K562 (cell line): ENCODE measurements at regions not wholly inside any gene's neighbourhood (a gene's known extent, or its start where the extent isn't known, plus 50 kb on each side); places are given as distances from the start of the nearest gene placed in this dataset.

ENCODE experiments used
- ATAC-seq: fragments of 200-7000 bp; cut with Tn5 transposase; 3 replicates; pipeline ENCODE4 v1.9.1; 2020; ENCODE audit warnings: moderate library complexity
- BruUV-seq: library from RNA; stranded (reverse); fragments of 400-500 nt; replicated peaks from 2 replicates; lab custom pipeline; 2021; lab: Mats Ljungman, UMichigan
- CTCF ChIA-PET: fragments of 300-600 bp; formaldehyde crosslinking; extraction: SDS; loops from one replicate; lab custom pipeline; 2021; ENCODE audit warnings: low intra/inter-chr PET ratio; lab: Yijun Ruan, JAX
- POLR2A ChIA-PET: fragments of 300-600, 350-650 bp; sonication (Branson Sonifier 250); formaldehyde crosslinking; extraction: SDS; loops from one replicate; lab custom pipeline; 2021; ENCODE audit warnings: antibody characterized with exemption, inconsistent platforms; lab: Yijun Ruan, JAX
- DNase-seq, 4 experiments: peaks; one replicate each; pipeline versions ENCODE4 v3.0.0 to v3.0.0-alpha.2; 2011 to 2018; ENCODE audit warnings: low spot score in 3 of 4, mixed read lengths in 3 of 4; ENCODE audit errors: extremely low read depth in 1 of 4
- FAIRE-seq: peaks from 2 replicates; lab custom pipeline; 2011; peaks lifted over from hg19 to GRCh38; lab: Jason Lieb, UNC
- H2AFZ ChIP-seq: 2 replicates; pipeline ENCODE4 v1.6.0; 2011; ENCODE audit warnings: low read depth, low read length, control low read depth, inconsistent platforms
- H3K27ac ChIP-seq: fragments of 200-600 bp; 3 replicates; pipeline ENCODE4 v1.8.0; 2011; ENCODE audit warnings: low read depth, mild to moderate bottlenecking, control low read depth, inconsistent platforms, low read length, moderate library complexity, mixed read lengths; ENCODE audit errors: extremely low read depth
- H3K27me3 ChIP-seq, 2 experiments: fragments of 300-600 bp in 1 of 2; 2 replicates in 1 of 2; 3 replicates in 1 of 2; pipeline versions ENCODE4 v1.6.0 to v1.8.0; 2011; ENCODE audit warnings: inconsistent platforms in 2 of 2, low read length in 2 of 2, mild to moderate bottlenecking in 1 of 2, mixed read lengths in 1 of 2, moderate library complexity in 1 of 2; ENCODE audit not compliant: control insufficient read depth in 2 of 2, insufficient read depth in 2 of 2
- H3K36me3 ChIP-seq: fragments of 300-600 bp; 3 replicates; pipeline ENCODE4 v1.8.0; 2011; ENCODE audit warnings: mild to moderate bottlenecking, low read length, inconsistent platforms; ENCODE audit not compliant: control insufficient read depth, insufficient read depth
- H3K4me1 ChIP-seq, 2 experiments: fragments of 200-600 bp in 1 of 2; replicated peaks in 1 of 2; 2 replicates in 1 of 2; 3 replicates in 1 of 2; pipeline versions ENCODE4 v1.5.1 to v1.8.0; 2011; ENCODE audit warnings: inconsistent platforms in 2 of 2, low read length in 2 of 2, mild to moderate bottlenecking in 1 of 2, mixed read lengths in 1 of 2, moderate library complexity in 1 of 2; ENCODE audit not compliant: control insufficient read depth in 2 of 2, insufficient read depth in 2 of 2
- H3K4me2 ChIP-seq: 2 replicates; pipeline ENCODE4 v1.6.1; 2011; ENCODE audit warnings: low read length, control low read depth, inconsistent platforms, mixed read lengths; ENCODE audit not compliant: insufficient read depth
- H3K4me3 ChIP-seq: fragments of 200-600 bp; sonication (generic), shearing (Covaris generic); 2 replicates; pipeline ENCODE4 v1.5.1; 2016; ENCODE audit warnings: control low read depth, inconsistent platforms
- H3K79me2 ChIP-seq: fragments of 200-600 bp; 3 replicates; pipeline ENCODE4 v1.8.0; 2011; ENCODE audit warnings: low read length, inconsistent platforms; ENCODE audit not compliant: control insufficient read depth, insufficient read depth
- H3K9ac ChIP-seq, 2 experiments: 2 replicates each; pipeline versions ENCODE4 v1.6.0 to v1.6.1; 2011; ENCODE audit warnings: low read depth in 2 of 2, low read length in 2 of 2, control low read depth in 1 of 2, inconsistent platforms in 1 of 2, mild to moderate bottlenecking in 1 of 2, mixed read lengths in 1 of 2; ENCODE audit not compliant: insufficient read depth in 1 of 2
- H3K9me1 ChIP-seq: one replicate; pipeline ENCODE4 v1.6.0; 2011; ENCODE audit warnings: inconsistent platforms, mild to moderate bottlenecking, low read length, moderate library complexity; ENCODE audit not compliant: control insufficient read depth, insufficient read depth
- H3K9me3 ChIP-seq: replicated peaks from 2 replicates; pipeline ENCODE4 v1.5.1; 2011; ENCODE audit warnings: low read depth, low read length, inconsistent platforms; ENCODE audit not compliant: control insufficient read depth, insufficient read depth
- H4K20me1 ChIP-seq: replicated peaks from 2 replicates; pipeline ENCODE4 v1.6.1; 2011; ENCODE audit warnings: low read length, inconsistent platforms, mixed read lengths; ENCODE audit not compliant: control insufficient read depth, insufficient read depth
- ZNF197 ChIP-seq: fragments of 200-800 bp; sonication (Bioruptor generic); IDR thresholded peaks from 2 replicates; pipeline ENCODE4 v1.6.1; 2016; ENCODE audit warnings: low read depth, missing genetic modification characterization, missing compliant biosample characterization
- WGBS: fragments of 100-300 bp; shearing (Covaris generic); methylation state at CpG from one replicate; pipeline ENCODE4 v1.1.6; 2016; ENCODE audit warnings: low coverage, mixed read lengths; ENCODE audit not compliant: insufficient coverage; ENCODE audit errors: missing lambda C conversion rate; 5-methylcytosine and 5-hydroxymethylcytosine counted together
- in situ Hi-C: fragments of 300-500 bp; cut with MboI; formaldehyde crosslinking; loops from 4 replicates; pipeline ENCODE4 v1.15.0; 2018; ENCODE audit warnings: inconsistent platforms, mixed read lengths
- intact Hi-C: fragments of 100-400 bp; cut with micrococcal nuclease; formaldehyde crosslinking; loops from 2 replicates; pipeline ENCODE4 v1.14.2; 2022
- TF ChIP-seq, protein P1 (sequence below): fragments of 250-450 bp; sonication (Bioruptor Pico); IDR thresholded peaks from 2 replicates; pipeline ENCODE4 v1.4.0; 2020; ENCODE audit warnings: mild to moderate bottlenecking, moderate library complexity

DNA sequence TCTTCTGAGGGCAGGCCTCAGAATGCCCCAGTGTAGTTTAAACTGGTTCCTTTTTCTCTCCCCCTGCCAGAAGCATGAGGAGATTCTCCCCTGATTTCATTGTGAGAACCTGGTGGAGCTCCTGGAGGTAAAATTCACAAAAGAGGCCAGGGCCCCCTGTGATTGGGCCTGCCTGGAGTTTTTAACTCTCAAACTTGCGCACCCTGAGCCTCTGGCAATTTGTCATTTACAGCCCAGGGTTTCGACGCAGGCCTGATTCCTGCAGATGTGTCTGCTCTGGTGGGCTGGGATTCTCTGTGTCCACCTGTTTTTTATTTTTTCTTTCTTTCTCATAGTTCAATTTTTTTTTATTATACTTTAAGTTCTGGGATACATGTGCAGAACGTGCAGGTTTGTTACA lies 157.9 kb downstream of the ASB1 start (continued):
- TF ChIP-seq, protein P1, sequence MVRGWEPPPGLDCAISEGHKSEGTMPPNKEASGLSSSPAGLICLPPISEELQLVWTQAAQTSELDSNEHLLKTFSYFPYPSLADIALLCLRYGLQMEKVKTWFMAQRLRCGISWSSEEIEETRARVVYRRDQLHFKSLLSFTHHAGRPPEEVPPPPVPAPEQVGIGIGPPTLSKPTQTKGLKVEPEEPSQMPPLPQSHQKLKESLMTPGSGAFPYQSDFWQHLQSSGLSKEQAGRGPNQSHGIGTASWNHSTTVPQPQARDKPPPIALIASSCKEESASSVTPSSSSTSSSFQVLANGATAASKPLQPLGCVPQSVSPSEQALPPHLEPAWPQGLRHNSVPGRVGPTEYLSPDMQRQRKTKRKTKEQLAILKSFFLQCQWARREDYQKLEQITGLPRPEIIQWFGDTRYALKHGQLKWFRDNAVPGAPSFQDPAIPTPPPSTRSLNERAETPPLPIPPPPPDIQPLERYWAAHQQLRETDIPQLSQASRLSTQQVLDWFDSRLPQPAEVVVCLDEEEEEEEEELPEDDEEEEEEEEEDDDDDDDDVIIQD (CRISPR knock-in tag): no peak

DNA sequence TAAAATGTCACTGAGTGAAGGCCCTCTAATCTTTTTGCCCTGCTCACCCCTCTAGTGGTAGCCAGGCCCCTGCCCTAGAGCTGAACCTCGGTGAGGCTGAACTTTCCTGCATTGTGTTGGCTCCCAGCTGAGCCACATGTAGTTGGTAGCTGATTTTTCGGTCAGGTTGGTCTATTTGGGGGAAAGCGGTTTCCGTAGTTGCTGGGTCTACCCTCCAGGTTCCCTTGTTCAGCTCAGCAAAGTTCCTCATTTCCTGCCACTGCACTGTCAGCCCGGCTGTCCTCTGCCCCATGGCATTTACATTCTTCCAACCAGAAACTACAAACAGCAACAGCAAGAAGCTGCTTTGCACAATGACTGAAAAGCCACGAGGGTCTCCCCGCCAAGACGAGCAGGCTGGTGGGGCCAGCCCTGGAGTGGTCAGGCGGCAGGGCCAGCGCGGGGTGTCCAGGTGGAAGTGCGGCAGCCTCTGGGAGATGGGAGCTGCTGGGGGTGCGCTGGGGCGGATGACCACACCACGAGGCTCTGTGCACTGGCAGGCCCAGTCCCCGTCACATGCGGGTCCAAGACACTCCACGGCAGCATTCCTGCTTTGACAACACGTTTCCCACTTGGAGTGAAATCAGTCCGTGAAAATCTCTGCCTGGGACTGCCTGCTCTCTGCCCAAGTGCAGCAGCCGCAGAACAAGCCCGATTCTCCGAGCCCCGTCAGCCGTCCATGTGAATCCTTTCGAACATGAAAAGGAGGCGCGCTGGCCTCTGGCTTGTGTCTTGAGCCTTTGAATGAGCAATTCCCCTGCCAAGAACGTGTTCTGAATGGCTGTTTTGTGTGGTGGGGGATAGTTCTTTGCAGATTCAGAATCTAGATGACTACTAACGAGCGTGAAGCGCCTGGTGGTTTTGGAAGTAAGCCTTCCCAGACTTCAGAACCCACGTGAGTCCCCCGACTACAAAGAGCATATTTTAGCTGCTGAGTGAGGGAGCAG lies 159.4 kb downstream of the ASB1 start:
- no peaks in the 10 kb centered on the region for H3K79me2 ChIP-seq
- WGBS: 1% methylated on average over 29 of the region's 34 CpGs
- no peaks in the 10 kb centered on the region for H3K4me1 ChIP-seq
- H3K9ac ChIP-seq: no peak overlapping the region
- no peak overlapping the region for H3K4me3 ChIP-seq
- FAIRE-seq (no peak), ATAC-seq (no peak), DNase-seq (no peak)
- ChIA-PET CTCF (no interaction called here), POLR2A (interaction anchor here (0.8 kb wide), 1 partner anchor 21 kb away, joined by 3 read pairs; no protein-coding TSS in a partner anchor)
- no peaks in the 10 kb centered on the region for H3K9me1 ChIP-seq
- intact Hi-C loops (no loop called here), in situ Hi-C loops (no loop called here)
- peaks cover 0 to 20% of the 10 kb centered on the region in 2 experiments; a peak in 3 of 5 replicates for H3K27me3 ChIP-seq
- H3K4me2 ChIP-seq: no peak overlapping the region
- H3K36me3 ChIP-seq: no peaks in the 10 kb centered on the region
- TF ChIP-seq ZNF197 (CRISPR knock-in tag): no peak
- H2AFZ ChIP-seq: no peak overlapping the region
- H3K9me3 ChIP-seq: no peaks in the 10 kb centered on the region
- no peaks in the 10 kb centered on the region for H4K20me1 ChIP-seq
- no TSS peak for BruUV-seq
- no peak overlapping the region for H3K27ac ChIP-seq
